SK-N-SH treated with all-trans-retinoic acid at 6 μM for 48 hours (cell line): ENCODE measurements at regions not wholly inside any gene's neighbourhood (a gene's known extent, or its start where the extent isn't known, plus 50 kb on each side); places are given as distances from the start of the nearest gene placed in this dataset.

Experiments used
- ISL1 ChIP-seq: fragments of 250-450 bp; sonication (Bioruptor Pico); IDR thresholded peaks from 2 replicates; pipeline ENCODE4 v2.1.2; 2022; ENCODE audit warnings: mild to moderate bottlenecking, moderate library complexity
- RARB ChIP-seq: fragments of 250-450 bp; sonication (Bioruptor Pico); IDR thresholded peaks from 2 replicates; pipeline ENCODE4 v1.8.0; 2021; ENCODE audit warnings: mild to moderate bottlenecking, moderate library complexity
- ZC3H10 ChIP-seq: fragments of 250-450 bp; sonication (Bioruptor Pico); IDR thresholded peaks from 2 replicates; pipeline ENCODE4 v1.5.1; 2021; ENCODE audit warnings: mild to moderate bottlenecking, moderate library complexity
- ZFP3 ChIP-seq: fragments of 250-450 bp; sonication (Bioruptor Pico); IDR thresholded peaks from 2 replicates; pipeline ENCODE4 v1.5.0; 2020; ENCODE audit warnings: mild to moderate bottlenecking, moderate library complexity
- ZFP30 ChIP-seq: fragments of 450-650 bp; formaldehyde crosslinking; IDR thresholded peaks from 2 replicates; pipeline ENCODE4 v1.5.0; 2022; ENCODE audit warnings: mild to moderate bottlenecking, moderate library complexity

GRCh38 chr11:25758145-25758661 is 573.7 kb upstream of the ANO3 start:
- TF ChIP-seq ZFP3 (CRISPR knock-in tag) (no peak), ZFP30 (CRISPR knock-in tag) (no peak), RARB (no peak), ZC3H10 (CRISPR knock-in tag) (no peak), ISL1 (CRISPR knock-in tag) (no peak)
